Uterus (tissue), 2 donors: ENCODE measurements at regions not wholly inside any gene's neighbourhood (a gene's known extent, or its start where the extent isn't known, plus 50 kb on each side); places are given as distances from the start of the nearest gene placed in this dataset.

Experiments
- CTCF ChIP-seq, 4 experiments: fragments of 200-600 bp in 2 of 4; fragments of 450-650 bp in 2 of 4; sonication (generic) in 2 of 4; IDR thresholded peaks; one replicate each; pipeline ENCODE4 v1.5.1; 2016 to 2019; ENCODE audit warnings: antibody characterized with exemption in 4 of 4, mild to moderate bottlenecking in 2 of 4, moderate library complexity in 1 of 4
- POLR2A ChIP-seq, 2 donors: fragments of 450-650 bp; IDR thresholded peaks; one replicate each; pipeline ENCODE4 v1.6.1; 2016; ENCODE audit warnings: antibody characterized with exemption in 2 of 2, mild to moderate bottlenecking in 1 of 2, moderate library complexity in 1 of 2

DNA sequence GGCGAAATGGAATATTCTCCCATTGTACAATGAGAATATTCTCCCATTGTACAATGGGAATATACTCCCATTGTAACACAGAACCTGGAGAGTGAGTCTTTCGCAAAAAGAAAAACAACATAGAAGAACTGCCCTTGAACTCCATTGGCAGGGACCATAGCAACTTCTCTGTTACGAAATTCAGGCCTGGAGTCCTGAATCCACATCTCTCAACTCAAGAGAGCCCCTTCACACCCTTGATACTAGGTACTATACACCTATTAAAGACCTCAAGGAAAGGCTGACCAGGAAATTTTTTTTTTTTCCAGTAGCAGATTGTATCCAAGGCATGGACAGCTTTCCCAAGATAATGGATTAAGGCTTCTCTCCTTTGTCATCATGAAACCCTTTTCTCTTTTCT lies 1687.0 kb downstream of the GRIK2 start:
- TF ChIP-seq CTCF (IDR thresholded peaks at IDR 0.05) (no peak), POLR2A (IDR thresholded peaks at IDR 0.05) (no peak)
